Activated CD4-positive, alpha-beta T cell treated with anti-CD3 and anti-CD28 coated beads, Interleukin-2, amount 10 ng/mL, durations not matched to agents 24 days and 14 days (primary cell): ENCODE measurements at regions not wholly inside any gene's neighbourhood (a gene's known extent, or its start where the extent isn't known, plus 50 kb on each side); places are given as distances from the start of the nearest gene placed in this dataset.
"Not testable (repeated sequence)": the region's sequence is repeated elsewhere in the genome, so short reads cannot be mapped to it uniquely, and the experiment has no call there.

Source experiments
- DNase-seq: peaks from one replicate; pipeline ENCODE4 v3.0.0; 2022
- H3K27ac Mint-ChIP-seq: one replicate; pipeline ENCODE4 v1.8.0; 2022; ENCODE audit warnings: mild to moderate bottlenecking, mixed read lengths
- H3K27me3 Mint-ChIP-seq: one replicate; pipeline ENCODE4 v1.8.0; 2022; ENCODE audit warnings: mixed read lengths
- H3K36me3 Mint-ChIP-seq: one replicate; pipeline ENCODE4 v1.8.0; 2022; ENCODE audit warnings: low read depth, mild to moderate bottlenecking, mixed read lengths
- H3K4me1 Mint-ChIP-seq: one replicate; pipeline ENCODE4 v1.8.0; 2021; ENCODE audit warnings: mixed read lengths
- H3K4me3 Mint-ChIP-seq: one replicate; pipeline ENCODE4 v1.8.0; 2022; ENCODE audit warnings: mild to moderate bottlenecking, moderate library complexity, mixed read lengths
- H3K9me3 Mint-ChIP-seq: one replicate; pipeline ENCODE4 v1.8.0; 2021; ENCODE audit warnings: mixed read lengths
- intact Hi-C: fragments of 100-400 bp; cut with micrococcal nuclease; formaldehyde crosslinking; loops from one replicate; pipeline ENCODE4 v1.15.1; 2023

DNA sequence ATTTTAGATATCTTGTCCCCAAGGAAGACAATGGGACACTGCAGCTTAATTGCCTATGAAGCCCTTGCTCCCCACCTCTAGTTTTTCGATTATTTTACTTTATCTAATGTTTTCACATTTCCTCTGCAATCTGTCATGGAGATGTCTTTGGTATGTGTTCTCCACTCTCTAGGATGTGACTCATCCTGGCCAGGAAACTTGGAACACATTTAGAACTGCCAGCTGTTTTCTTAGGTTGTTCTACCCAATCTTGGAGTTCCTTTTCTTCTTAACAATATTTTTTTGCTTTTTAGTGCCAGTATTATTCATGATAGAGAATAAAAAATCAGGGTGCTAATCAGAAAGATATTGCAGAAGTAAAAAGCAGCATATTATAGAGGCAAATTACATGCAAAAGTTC, 101.7 kb upstream of the CLEC14A start:
- H3K4me1 Mint-ChIP-seq, result no peaks in the 10 kb centered on the region
- H3K9me3 Mint-ChIP-seq, result no peaks in the 10 kb centered on the region
- intact Hi-C loops, result no loop called here
- no peak for DNase-seq
- H3K36me3 Mint-ChIP-seq, result no peaks in the 10 kb centered on the region
- H3K27ac Mint-ChIP-seq, result no peak overlapping the region
- H3K4me3 Mint-ChIP-seq, result no peak overlapping the region
- H3K27me3 Mint-ChIP-seq, result no peaks in the 10 kb centered on the region

DNA sequence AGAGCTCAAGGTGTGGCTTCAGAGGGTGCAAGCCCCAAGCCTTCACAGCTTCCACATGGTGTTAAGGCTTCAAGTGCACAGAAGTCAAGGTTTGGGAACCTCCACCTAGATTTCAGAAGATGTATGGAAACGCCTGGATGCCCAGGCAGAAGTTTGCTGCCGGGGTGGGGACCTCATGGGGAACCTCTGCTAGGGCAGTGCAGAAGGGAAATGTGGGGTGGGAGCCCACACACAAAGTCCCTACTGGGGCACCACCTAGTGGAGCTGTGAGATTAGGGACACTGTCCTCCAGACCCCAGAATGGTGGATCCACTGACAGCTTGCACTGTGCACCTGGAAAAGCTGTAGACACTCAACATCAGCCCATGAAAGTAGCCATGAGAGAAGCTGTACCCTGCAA, 99.6 kb upstream of the CLEC14A start:
- H3K27me3 Mint-ChIP-seq, H3K9me3 Mint-ChIP-seq, H3K36me3 Mint-ChIP-seq, intact Hi-C loops, H3K4me1 Mint-ChIP-seq, H3K4me3 Mint-ChIP-seq, DNase-seq, H3K27ac Mint-ChIP-seq: not testable (repeated sequence)

DNA sequence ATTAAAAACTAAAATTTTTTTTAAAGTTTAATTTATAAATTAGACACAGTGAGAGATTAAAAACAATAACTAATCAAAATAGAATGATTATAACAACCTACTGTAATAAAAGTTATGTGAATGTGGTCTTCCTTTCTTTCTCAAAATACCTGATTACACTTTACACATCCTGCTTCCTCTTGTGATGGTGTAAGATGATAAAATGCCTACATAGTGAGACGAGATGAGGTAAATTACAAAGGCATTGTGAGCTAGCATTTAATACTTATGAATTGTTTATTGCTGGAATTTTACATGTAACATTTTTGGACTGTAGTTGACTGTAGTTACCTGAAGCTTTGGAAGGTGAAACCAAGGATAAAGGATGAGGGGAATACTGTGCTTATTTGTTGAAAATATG, 94.2 kb upstream of the CLEC14A start:
- H3K36me3 Mint-ChIP-seq, result no peaks in the 10 kb centered on the region
- no peaks in the 10 kb centered on the region for H3K27me3 Mint-ChIP-seq
- H3K4me3 Mint-ChIP-seq, result no peak overlapping the region
- DNase-seq, result no peak
- no peak overlapping the region for H3K27ac Mint-ChIP-seq
- intact Hi-C loops, result no loop called here
- H3K4me1 Mint-ChIP-seq, result no peaks in the 10 kb centered on the region
- no peaks in the 10 kb centered on the region for H3K9me3 Mint-ChIP-seq

DNA sequence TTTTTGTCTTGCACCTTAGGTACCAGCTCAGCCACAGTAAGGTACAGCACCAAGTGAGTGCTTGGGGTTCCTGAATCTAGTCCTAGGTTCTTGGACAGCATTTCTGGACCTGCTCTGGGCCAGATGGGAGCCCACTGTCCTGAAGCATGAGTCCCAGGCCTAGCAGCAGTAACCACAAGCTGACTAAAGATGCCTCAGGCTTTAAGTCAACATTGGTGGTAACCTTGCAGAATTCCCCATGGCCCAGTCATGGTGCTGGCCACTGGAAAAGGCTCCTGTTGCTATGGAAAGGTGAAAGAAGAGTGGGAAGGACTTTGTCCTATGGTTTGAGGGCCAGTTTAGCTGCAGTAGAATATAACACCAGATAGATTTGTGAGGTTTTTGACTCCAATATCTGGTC, 86.9 kb upstream of the CLEC14A start:
- H3K27me3 Mint-ChIP-seq, result no peaks in the 10 kb centered on the region
- H3K9me3 Mint-ChIP-seq, result peaks cover 4% of the 10 kb centered on the region
- H3K4me1 Mint-ChIP-seq, result no peaks in the 10 kb centered on the region
- H3K4me3 Mint-ChIP-seq, result no peak overlapping the region
- H3K36me3 Mint-ChIP-seq, result no peaks in the 10 kb centered on the region
- DNase-seq, result no peak
- intact Hi-C loops, result no loop called here
- H3K27ac Mint-ChIP-seq, result no peak overlapping the region

DNA sequence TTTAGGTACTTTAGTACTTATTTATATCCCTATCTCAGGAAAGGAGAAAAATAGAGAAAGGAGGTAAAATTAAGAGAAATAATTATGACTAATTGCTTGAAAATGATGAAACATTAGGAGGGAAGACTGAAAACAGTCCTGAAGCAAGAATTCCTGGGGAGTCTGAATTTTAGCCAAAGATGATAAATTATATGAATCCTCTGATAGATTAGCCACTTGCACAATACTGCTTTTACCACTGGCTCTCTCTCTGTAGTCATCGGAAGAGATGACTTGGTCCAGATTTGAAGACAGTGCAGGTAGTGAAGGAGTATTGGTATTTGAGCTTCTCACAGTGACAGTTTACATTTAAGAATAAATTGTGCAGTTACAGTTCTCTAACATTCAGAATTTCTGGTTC, 83.8 kb upstream of the CLEC14A start:
- no peaks in the 10 kb centered on the region for H3K4me1 Mint-ChIP-seq
- H3K9me3 Mint-ChIP-seq, result peaks cover 4% of the 10 kb centered on the region
- intact Hi-C loops, result no loop called here
- no peak overlapping the region for H3K27ac Mint-ChIP-seq
- H3K27me3 Mint-ChIP-seq, result no peaks in the 10 kb centered on the region
- DNase-seq, result no peak
- H3K36me3 Mint-ChIP-seq, result no peaks in the 10 kb centered on the region
- no peak overlapping the region for H3K4me3 Mint-ChIP-seq

DNA sequence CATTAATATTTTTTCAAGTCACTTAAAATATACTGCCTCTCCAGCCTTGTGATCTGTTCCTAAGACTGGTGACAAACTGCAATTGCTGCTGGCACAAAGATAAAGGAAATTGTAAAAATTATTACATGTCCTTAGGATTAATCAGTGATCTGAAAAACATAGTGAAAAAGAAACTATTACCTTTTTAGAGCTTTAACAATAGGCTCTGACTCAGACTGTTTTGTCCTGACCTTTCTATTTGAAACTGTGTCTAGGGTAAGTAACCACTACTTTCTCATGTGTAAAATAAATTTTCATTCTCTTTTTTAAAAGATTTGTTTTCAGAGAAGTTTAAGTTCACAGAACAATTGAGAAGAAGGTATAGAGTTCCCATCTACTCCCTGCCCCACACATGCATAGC, 80.4 kb upstream of the CLEC14A start:
- Mint-ChIP-seq H3K4me1 (no peaks in the 10 kb centered on the region), H3K4me3 (no peak overlapping the region), H3K27me3 (no peaks in the 10 kb centered on the region), H3K27ac (no peak overlapping the region), H3K9me3 (no peaks in the 10 kb centered on the region), H3K36me3 (no peaks in the 10 kb centered on the region)
- DNase-seq, result no peak
- intact Hi-C loops, result no loop called here

DNA sequence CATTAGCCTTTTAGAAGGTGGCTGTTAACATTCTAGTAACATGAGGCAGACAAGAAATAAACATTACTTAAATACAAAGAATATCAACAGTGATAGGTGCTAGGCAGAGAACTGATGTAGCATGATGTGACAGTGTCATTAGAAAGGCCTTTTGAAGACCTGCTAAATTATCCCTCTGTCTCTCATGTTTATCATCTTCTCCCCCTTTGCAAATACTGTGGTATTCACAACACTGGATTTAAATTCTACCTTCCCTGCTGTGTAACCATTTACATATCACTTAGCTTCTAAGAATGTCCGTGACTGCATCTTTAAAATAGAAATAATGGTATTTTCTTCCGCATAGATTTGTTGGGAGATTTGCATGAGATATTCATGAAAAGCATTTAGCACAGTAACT, 74.4 kb upstream of the CLEC14A start:
- no peaks in the 10 kb centered on the region for H3K36me3 Mint-ChIP-seq
- H3K27ac Mint-ChIP-seq, result no peak overlapping the region
- no peaks in the 10 kb centered on the region for H3K27me3 Mint-ChIP-seq
- intact Hi-C loops, result no loop called here
- DNase-seq, result no peak
- no peak overlapping the region for H3K4me3 Mint-ChIP-seq
- no peaks in the 10 kb centered on the region for H3K4me1 Mint-ChIP-seq
- H3K9me3 Mint-ChIP-seq, result no peaks in the 10 kb centered on the region

DNA sequence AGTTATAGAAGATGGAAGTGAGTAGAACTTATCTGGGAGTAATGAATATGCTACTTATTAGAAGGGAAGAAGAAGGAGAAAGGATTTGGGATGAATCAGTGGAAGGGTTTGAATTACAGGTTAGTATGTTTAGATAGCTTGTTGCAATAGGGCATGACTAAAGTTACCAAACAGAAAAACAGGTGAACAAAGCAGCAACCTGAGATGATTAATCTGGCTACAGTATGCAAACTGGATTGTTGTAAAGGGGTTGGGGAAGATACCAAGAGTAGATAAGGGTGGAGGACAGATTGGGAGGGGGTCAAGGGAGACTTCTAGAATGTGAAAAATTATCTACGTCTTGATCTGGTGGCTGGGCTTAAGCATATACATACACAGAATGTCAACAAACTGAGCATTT, 73.4 kb upstream of the CLEC14A start:
- no peak for DNase-seq
- intact Hi-C loops, result no loop called here
- H3K9me3 Mint-ChIP-seq, result no peaks in the 10 kb centered on the region
- H3K27ac Mint-ChIP-seq, result no peak overlapping the region
- H3K36me3 Mint-ChIP-seq, result no peaks in the 10 kb centered on the region
- no peaks in the 10 kb centered on the region for H3K4me1 Mint-ChIP-seq
- no peaks in the 10 kb centered on the region for H3K27me3 Mint-ChIP-seq
- H3K4me3 Mint-ChIP-seq, result no peak overlapping the region

DNA sequence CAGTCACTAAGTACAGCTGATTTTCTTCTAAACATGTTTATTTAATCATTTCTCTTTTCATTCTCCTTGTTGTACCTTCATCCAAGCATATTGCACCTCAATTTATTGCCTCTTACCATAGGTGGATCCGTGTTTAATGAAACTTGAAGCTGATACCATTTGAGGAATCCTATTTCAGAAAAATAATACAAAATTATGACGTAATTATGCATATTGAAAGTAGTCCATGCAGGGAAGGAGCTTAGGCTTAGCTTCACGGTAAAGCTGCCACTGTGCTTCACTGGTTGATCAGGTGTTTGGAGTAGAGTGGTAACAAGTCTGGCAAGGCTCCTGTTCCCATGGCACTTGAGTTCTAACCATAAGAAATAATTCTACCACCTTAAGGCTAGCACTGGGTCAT, 61.0 kb upstream of the CLEC14A start:
- H3K27me3 Mint-ChIP-seq, result no peaks in the 10 kb centered on the region
- H3K36me3 Mint-ChIP-seq, result no peaks in the 10 kb centered on the region
- no peak for DNase-seq
- no peaks in the 10 kb centered on the region for H3K9me3 Mint-ChIP-seq
- no peaks in the 10 kb centered on the region for H3K4me1 Mint-ChIP-seq
- no peak overlapping the region for H3K27ac Mint-ChIP-seq
- no peak overlapping the region for H3K4me3 Mint-ChIP-seq
- intact Hi-C loops, result no loop called here

DNA sequence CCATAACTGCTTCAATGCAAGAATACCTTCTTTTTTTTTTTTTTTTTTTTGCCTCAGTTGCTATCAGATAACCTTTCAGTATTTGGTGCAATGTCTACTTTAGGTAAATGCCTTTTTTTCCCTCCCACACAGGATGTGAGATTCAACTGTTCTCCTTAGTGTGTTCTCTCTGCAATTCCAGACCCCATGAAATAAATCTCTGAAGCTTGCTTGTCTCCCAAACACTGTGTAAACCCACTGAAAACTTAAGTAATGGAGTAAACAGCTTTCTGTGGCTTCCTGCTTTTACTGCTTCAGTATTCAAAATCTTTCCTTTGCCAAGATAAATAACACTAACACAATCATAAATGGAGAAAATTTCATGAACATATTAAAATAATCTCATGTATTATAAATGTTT, 55.8 kb upstream of the CLEC14A start:
- no peaks in the 10 kb centered on the region for H3K27me3 Mint-ChIP-seq
- no peaks in the 10 kb centered on the region for H3K36me3 Mint-ChIP-seq
- DNase-seq, result no peak
- no peak overlapping the region for H3K4me3 Mint-ChIP-seq
- intact Hi-C loops, result no loop called here
- H3K9me3 Mint-ChIP-seq, result no peaks in the 10 kb centered on the region
- H3K4me1 Mint-ChIP-seq, result no peaks in the 10 kb centered on the region
- H3K27ac Mint-ChIP-seq, result no peak overlapping the region

DNA sequence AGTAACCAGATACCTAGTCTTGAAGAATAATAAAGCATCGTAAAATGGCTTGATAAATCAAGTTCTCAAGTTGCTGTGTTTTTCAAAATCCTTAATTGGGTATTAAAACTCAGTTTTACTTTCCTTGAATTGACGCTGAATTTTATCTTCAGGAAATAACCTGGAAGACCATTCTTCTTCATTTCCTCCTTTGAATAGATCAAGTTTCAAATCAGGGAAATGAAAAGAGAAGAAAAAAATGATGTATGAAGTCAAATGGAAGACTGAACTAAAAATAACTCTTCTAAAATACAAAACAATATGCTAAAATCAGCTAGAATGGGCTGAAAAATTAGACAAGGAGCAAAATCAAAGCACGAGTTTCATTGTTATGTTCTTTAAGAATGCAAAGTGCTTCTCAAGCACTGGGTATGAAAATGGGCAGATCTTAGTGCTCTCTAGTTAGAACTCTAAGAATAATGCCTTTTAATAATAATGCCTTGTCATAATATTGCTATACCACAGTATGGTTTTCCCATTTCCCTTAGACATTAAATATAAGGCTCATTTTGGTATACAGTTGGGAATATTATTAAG, 54.6 kb upstream of the CLEC14A start:
- H3K4me3 Mint-ChIP-seq, result no peak overlapping the region
- H3K4me1 Mint-ChIP-seq, result no peaks in the 10 kb centered on the region
- no peak overlapping the region for H3K27ac Mint-ChIP-seq
- H3K36me3 Mint-ChIP-seq, result no peaks in the 10 kb centered on the region
- H3K27me3 Mint-ChIP-seq, result no peaks in the 10 kb centered on the region
- DNase-seq, result no peak
- H3K9me3 Mint-ChIP-seq, result no peaks in the 10 kb centered on the region
- intact Hi-C loops, result no loop called here

DNA sequence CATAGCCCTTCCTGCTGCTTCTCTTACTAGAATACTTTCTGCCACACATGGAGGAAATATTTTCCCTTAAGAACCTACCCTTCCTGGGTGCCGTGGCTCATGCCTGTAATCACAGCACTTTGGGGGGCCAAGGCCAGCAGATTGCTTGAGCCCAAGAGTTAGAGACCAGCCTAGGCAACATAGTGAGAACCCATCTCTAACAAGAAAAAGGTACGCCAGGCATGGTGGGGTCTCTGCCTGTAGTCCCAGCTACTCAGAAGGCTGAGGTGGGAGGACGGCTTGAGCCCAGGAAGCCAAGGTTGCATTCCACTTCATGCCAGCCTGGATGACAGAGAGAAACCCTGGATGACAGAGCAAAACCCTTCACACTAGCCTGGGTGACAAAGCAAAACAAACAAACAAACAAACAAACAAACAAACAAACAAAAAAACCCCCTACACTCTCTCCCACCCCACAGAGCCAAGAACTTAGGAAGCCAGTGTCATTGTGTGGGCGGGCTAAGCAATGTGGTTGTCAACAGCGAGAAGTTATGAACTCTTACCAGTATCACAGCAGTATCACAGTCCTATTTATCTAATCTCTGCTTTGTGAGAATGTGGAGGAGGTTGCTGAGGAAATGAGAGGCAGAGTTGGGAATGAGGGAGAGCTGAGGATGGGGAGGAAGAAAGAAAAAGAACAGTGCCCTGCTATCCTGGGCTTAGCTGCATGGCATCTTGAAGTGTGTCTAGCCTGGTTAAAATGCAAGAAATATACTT, 53.8 kb upstream of the CLEC14A start:
- H3K27ac Mint-ChIP-seq, result no peak overlapping the region
- H3K9me3 Mint-ChIP-seq, result no peaks in the 10 kb centered on the region
- no peaks in the 10 kb centered on the region for H3K36me3 Mint-ChIP-seq
- DNase-seq, result no peak
- no peaks in the 10 kb centered on the region for H3K27me3 Mint-ChIP-seq
- intact Hi-C loops, result no loop called here
- no peak overlapping the region for H3K4me3 Mint-ChIP-seq
- no peaks in the 10 kb centered on the region for H3K4me1 Mint-ChIP-seq
